Smooth muscle cell (in vitro differentiated cells): ENCODE measurements at regions not wholly inside any gene's neighbourhood (a gene's known extent, or its start where the extent isn't known, plus 50 kb on each side); places are given as distances from the start of the nearest gene placed in this dataset.

Experiments used
- DNase-seq: peaks from one replicate; lab custom pipeline; 2025; ENCODE audit not compliant: unreplicated experiment; lab: John Stamatoyannopoulos, UW
- H2AFZ ChIP-seq: fragments of 200-600 bp; sonication (generic); 2 replicates; pipeline ENCODE4 v1.6.0; 2016; ENCODE audit warnings: antibody characterized with exemption, low read depth, mild to moderate bottlenecking
- H3F3A ChIP-seq: fragments of 200-600 bp; sonication (generic); 2 replicates; pipeline ENCODE4 v1.6.0; 2017; ENCODE audit warnings: antibody characterized with exemption, low read depth
- H3K27ac ChIP-seq: fragments of 200-600 bp; sonication (generic); 2 replicates; pipeline ENCODE4 v1.5.1; 2016; ENCODE audit warnings: low read depth, mild to moderate bottlenecking
- H3K27me3 ChIP-seq: fragments of 200-600 bp; sonication (generic); 2 replicates; pipeline ENCODE4 v1.6.1; 2016; ENCODE audit warnings: low read depth, mild to moderate bottlenecking
- H3K36me3 ChIP-seq: fragments of 200-600 bp; sonication (generic); 2 replicates; pipeline ENCODE4 v1.5.1; 2016; ENCODE audit warnings: low read depth
- H3K4me1 ChIP-seq: fragments of 200-600 bp; sonication (generic); 2 replicates; pipeline ENCODE4 v1.5.1; 2016; ENCODE audit warnings: low read depth
- H3K4me2 ChIP-seq: fragments of 200-600 bp; sonication (generic); 2 replicates; pipeline ENCODE4 v1.6.0; 2016; ENCODE audit warnings: mild to moderate bottlenecking
- H3K4me3 ChIP-seq: fragments of 200-600 bp; sonication (generic); 2 replicates; pipeline ENCODE4 v1.5.1; 2016; ENCODE audit warnings: mild to moderate bottlenecking
- H3K79me2 ChIP-seq: fragments of 200-600 bp; sonication (generic); 2 replicates; pipeline ENCODE4 v1.6.0; 2016; ENCODE audit warnings: low read depth, mild to moderate bottlenecking
- H3K9ac ChIP-seq: fragments of 200-600 bp; sonication (generic); 2 replicates; pipeline ENCODE4 v1.6.0; 2016; ENCODE audit warnings: low read depth
- H3K9me3 ChIP-seq: fragments of 200-600 bp; sonication (generic); replicated peaks from 2 replicates; pipeline ENCODE4 v1.5.1; 2016; ENCODE audit warnings: low read depth
- H4K20me1 ChIP-seq: fragments of 200-600 bp; sonication (generic); 2 replicates; pipeline ENCODE4 v1.6.0; 2016; ENCODE audit warnings: low read depth
- CTCF ChIP-seq: fragments of 200-600 bp; sonication (generic); IDR thresholded peaks from 2 replicates; pipeline ENCODE4 v1.5.1; 2017; ENCODE audit warnings: borderline replicate concordance, mild to moderate bottlenecking, antibody characterized with exemption; ENCODE audit not compliant: insufficient read depth, poor library complexity, severe bottlenecking
- WGBS: methylation state at CpG from one replicate; pipeline ENCODE4 v1.1.7; 2016; ENCODE audit warnings: low lambda C conversion rate; 5-methylcytosine and 5-hydroxymethylcytosine counted together

DNA sequence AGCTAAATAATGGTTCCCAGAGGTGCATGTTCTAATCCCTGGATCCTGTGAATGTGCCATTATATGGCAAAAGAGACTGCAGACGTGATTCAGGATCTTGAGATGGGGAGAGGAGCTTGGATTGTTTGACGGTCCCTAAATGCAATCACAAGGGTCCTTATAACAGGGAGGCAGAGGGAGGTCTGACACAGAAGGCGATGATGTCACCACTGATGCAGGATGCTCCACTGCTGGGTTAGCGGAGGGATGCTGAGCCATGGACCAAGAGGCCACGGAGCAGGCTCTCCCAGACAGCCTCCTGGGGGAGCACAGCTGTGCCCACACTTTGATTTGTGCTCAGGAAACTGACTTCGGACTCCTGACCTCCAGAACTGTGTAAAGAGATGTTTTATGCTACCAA, 156.2 kb downstream of the UXS1 start:
- no peaks in the 10 kb centered on the region for H3K4me1 ChIP-seq
- H3K4me2 ChIP-seq = no peak overlapping the region
- H3K36me3 ChIP-seq = no peaks in the 10 kb centered on the region
- H3K79me2 ChIP-seq = no peaks in the 10 kb centered on the region
- H3K9ac ChIP-seq = no peak overlapping the region
- TF ChIP-seq CTCF = no peak
- no peaks in the 10 kb centered on the region for H3K27me3 ChIP-seq
- DNase-seq = no peak
- 96% methylated on average over 6 of the region's 6 CpGs for WGBS
- no peaks in the 10 kb centered on the region for H3K9me3 ChIP-seq
- no peak overlapping the region for H3K4me3 ChIP-seq
- H3K27ac ChIP-seq = no peak overlapping the region
- no peaks in the 10 kb centered on the region for H4K20me1 ChIP-seq
- H3F3A ChIP-seq = no peaks in the 10 kb centered on the region
- H2AFZ ChIP-seq = no peak overlapping the region

DNA sequence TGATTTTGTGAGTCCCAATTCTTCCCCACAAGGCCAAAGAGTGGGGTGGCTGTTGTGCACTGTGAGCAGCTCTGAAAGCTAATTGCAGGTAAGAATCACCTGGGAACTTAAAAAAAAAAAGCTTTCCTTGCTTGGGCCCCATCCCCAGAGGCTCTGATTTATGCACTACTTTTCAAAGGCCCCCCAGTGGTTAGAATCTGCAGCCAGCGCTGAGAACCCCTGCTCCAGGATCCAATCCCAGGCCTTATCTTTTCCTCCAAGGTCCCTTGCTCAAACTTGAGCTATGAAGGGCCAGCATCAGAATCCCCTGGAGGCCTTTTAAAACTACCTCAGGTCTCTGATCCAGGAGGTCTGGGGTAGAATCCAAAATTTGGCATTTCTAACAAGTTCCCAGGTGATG, 156.8 kb downstream of the UXS1 start:
- no peaks in the 10 kb centered on the region for H3K4me1 ChIP-seq
- DNase-seq = no peak
- no peaks in the 10 kb centered on the region for H3K79me2 ChIP-seq
- WGBS = 50% methylated on average over 1 of the region's 1 CpG
- no peak for TF ChIP-seq CTCF
- no peak overlapping the region for H3K27ac ChIP-seq
- H4K20me1 ChIP-seq = no peaks in the 10 kb centered on the region
- H2AFZ ChIP-seq = no peak overlapping the region
- H3K4me2 ChIP-seq = no peak overlapping the region
- no peaks in the 10 kb centered on the region for H3K36me3 ChIP-seq
- no peak overlapping the region for H3K9ac ChIP-seq
- no peaks in the 10 kb centered on the region for H3F3A ChIP-seq
- H3K9me3 ChIP-seq = no peaks in the 10 kb centered on the region
- no peaks in the 10 kb centered on the region for H3K27me3 ChIP-seq
- H3K4me3 ChIP-seq = no peak overlapping the region

DNA sequence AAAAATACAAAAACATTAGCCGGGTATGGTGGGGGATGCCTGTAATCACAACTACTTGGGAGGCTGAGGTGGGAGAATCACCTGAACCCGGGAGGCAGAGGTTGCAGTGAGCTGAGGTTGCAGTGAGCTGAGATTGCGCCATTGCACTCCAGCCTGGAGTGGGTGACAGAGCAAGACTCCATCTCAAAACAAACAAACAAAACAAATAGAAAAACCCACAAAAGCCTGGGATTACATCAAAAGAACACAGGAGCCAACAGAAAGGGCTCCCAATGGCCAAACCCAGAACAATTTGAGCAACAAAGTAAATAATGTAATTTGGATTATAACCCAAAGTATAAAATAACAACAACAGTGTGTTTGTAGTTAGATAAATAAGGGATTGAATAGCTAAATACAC, 159.8 kb downstream of the UXS1 start:
- H3K27me3 ChIP-seq = no peaks in the 10 kb centered on the region
- H4K20me1 ChIP-seq = no peaks in the 10 kb centered on the region
- H3K4me1 ChIP-seq = no peaks in the 10 kb centered on the region
- H3K9ac ChIP-seq = no peak overlapping the region
- no peak overlapping the region for H3K4me3 ChIP-seq
- no peak for DNase-seq
- no peaks in the 10 kb centered on the region for H3K9me3 ChIP-seq
- no peak overlapping the region for H3K27ac ChIP-seq
- no peaks in the 10 kb centered on the region for H3K36me3 ChIP-seq
- H3K4me2 ChIP-seq = no peak overlapping the region
- H3K79me2 ChIP-seq = no peaks in the 10 kb centered on the region
- no peaks in the 10 kb centered on the region for H3F3A ChIP-seq
- WGBS = 91% methylated on average over 3 of the region's 3 CpGs
- H2AFZ ChIP-seq = no peak overlapping the region
- TF ChIP-seq CTCF = no peak

DNA sequence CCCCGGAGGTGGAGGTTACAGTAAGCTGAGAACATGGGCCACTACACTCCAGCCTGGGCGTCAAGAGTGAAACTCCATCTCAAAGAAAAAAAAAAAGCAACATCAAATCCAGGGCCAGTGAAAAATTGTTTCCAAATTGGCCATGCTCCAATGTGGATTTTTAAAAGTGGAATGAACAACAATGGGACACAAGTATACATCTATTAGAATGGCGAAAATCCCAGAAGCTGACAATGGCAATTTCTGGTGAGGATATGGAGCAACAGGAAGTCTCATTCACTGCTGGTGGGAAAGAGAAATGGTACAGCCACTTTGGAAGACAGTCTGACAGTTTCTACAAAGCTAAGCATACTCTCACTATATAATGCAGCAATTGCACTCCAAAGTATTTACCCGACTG, 161.4 kb downstream of the UXS1 start:
- WGBS = 97% methylated on average over 4 of the region's 4 CpGs

More for the DNA sequence above, 161.4 kb downstream of the UXS1 start:
- no peak for TF ChIP-seq CTCF
- H3K4me3 ChIP-seq = no peak overlapping the region
- H3F3A ChIP-seq = no peaks in the 10 kb centered on the region
- no peaks in the 10 kb centered on the region for H4K20me1 ChIP-seq
- H3K4me2 ChIP-seq = no peak overlapping the region
- H3K27me3 ChIP-seq = no peaks in the 10 kb centered on the region
- no peaks in the 10 kb centered on the region for H3K4me1 ChIP-seq
- no peaks in the 10 kb centered on the region for H3K79me2 ChIP-seq
- H3K36me3 ChIP-seq = no peaks in the 10 kb centered on the region
- no peak overlapping the region for H3K27ac ChIP-seq
- no peak for DNase-seq
- H3K9ac ChIP-seq = no peak overlapping the region
- H2AFZ ChIP-seq = no peak overlapping the region
- no peaks in the 10 kb centered on the region for H3K9me3 ChIP-seq
